ENCODE measurements at regions not wholly inside any gene's neighbourhood (a gene's known extent, or its start where the extent isn't known, plus 50 kb on each side); places are given as distances from the start of the nearest gene placed in this dataset.
"Not testable (repeated sequence)": the region's sequence is repeated elsewhere in the genome, so short reads cannot be mapped to it uniquely, and the experiment has no call there.

- TF ChIP-seq EZH2 (IDR thresholded peaks at IDR 0.05; ENCODE audit: borderline replicate concordance, low read length); CTCF (conservative IDR thresholded peaks at IDR 0.05 in 1 of 2, IDR thresholded peaks at IDR 0.05 in 1 of 2; ENCODE audit: extremely low read depth in 1 of 2, insufficient read depth in 1 of 2, low read depth in 1 of 2, low read length in 2 of 2): not testable (repeated sequence)
Measured at GRCh38 chr16:21543151-21543836, 56.1 kb upstream of the METTL9 start.

Data from mammary epithelial cell (primary cell).